Fibroblast of lung (primary cell): ENCODE measurements at regions not wholly inside any gene's neighbourhood (a gene's known extent, or its start where the extent isn't known, plus 50 kb on each side); places are given as distances from the start of the nearest gene placed in this dataset.

Source experiments
- DNase-seq, 2 donors: peaks; one replicate each; pipeline versions ENCODE4 v3.0.0 to v3.0.0-alpha.2; 2010; ENCODE audit warnings: low read depth in 2 of 2
- H2AFZ ChIP-seq: 2 replicates; pipeline ENCODE4 v1.5.1; 2012; ENCODE audit warnings: low read length, control low read depth, inconsistent platforms
- H3K27ac ChIP-seq: 2 replicates; pipeline ENCODE4 v1.5.1; 2011; ENCODE audit warnings: low read length, control low read depth; ENCODE audit not compliant: insufficient read depth
- H3K27me3 ChIP-seq: 2 replicates; pipeline ENCODE4 v1.5.1; 2011; ENCODE audit warnings: mild to moderate bottlenecking, low read length; ENCODE audit not compliant: control insufficient read depth, insufficient read depth
- H3K36me3 ChIP-seq: 2 replicates; pipeline ENCODE4 v1.5.1; 2011; ENCODE audit warnings: low read length; ENCODE audit not compliant: control insufficient read depth, insufficient read depth
- H3K4me1 ChIP-seq: 2 replicates; pipeline ENCODE4 v1.5.1; 2011; ENCODE audit warnings: low read length; ENCODE audit not compliant: control insufficient read depth, insufficient read depth; ENCODE audit errors: extremely low read depth
- H3K4me2 ChIP-seq: 2 replicates; pipeline ENCODE4 v1.5.1; 2011; ENCODE audit warnings: low read length, control low read depth; ENCODE audit not compliant: insufficient read depth; ENCODE audit errors: extremely low read depth
- H3K4me3 ChIP-seq, 4 experiments: fragments of 200-600 bp in 1 of 4; sonication (generic) in 1 of 4; replicated peaks in 1 of 4; 2 replicates each; pipeline ENCODE4 v1.5.1; 2011 to 2016; ENCODE audit warnings: low read length in 4 of 4, low read depth in 3 of 4, mild to moderate bottlenecking in 3 of 4, control low read depth in 2 of 4, inconsistent platforms in 1 of 4, mixed read lengths in 1 of 4; ENCODE audit not compliant: insufficient read depth in 1 of 4; ENCODE audit errors: control extremely low read depth in 1 of 4
- H3K79me2 ChIP-seq: 2 replicates; pipeline ENCODE4 v1.5.1; 2012; ENCODE audit warnings: mild to moderate bottlenecking, low read length, inconsistent platforms; ENCODE audit not compliant: control insufficient read depth, insufficient read depth
- H3K9ac ChIP-seq: 2 replicates; pipeline ENCODE4 v1.5.1; 2011; ENCODE audit warnings: mild to moderate bottlenecking, low read length, control low read depth; ENCODE audit not compliant: insufficient read depth
- H3K9me3 ChIP-seq: 2 replicates; pipeline ENCODE4 v1.5.1; 2012; ENCODE audit warnings: low read depth, low read length; ENCODE audit not compliant: control insufficient read depth, insufficient read depth
- H4K20me1 ChIP-seq: 2 replicates; pipeline ENCODE4 v1.5.1; 2011; ENCODE audit warnings: low read length; ENCODE audit not compliant: control insufficient read depth, insufficient read depth; ENCODE audit errors: extremely low read depth
- EZH2 ChIP-seq: IDR thresholded peaks from 2 replicates; pipeline ENCODE4 v1.5.1; 2012; ENCODE audit warnings: low read length, control low read depth, mild to moderate bottlenecking; ENCODE audit errors: missing control alignments
- TF ChIP-seq, protein P1 (sequence below), 2 donors: IDR thresholded peaks in 1 of 2; conservative IDR thresholded peaks in 1 of 2; 1 replicate in 1 of 2; 2 replicates in 1 of 2; pipeline ENCODE4 v1.5.1; 2011 to 2012; ENCODE audit warnings: low read length in 2 of 2, control low read depth in 1 of 2, inconsistent platforms in 1 of 2, low read depth in 1 of 2, mild to moderate bottlenecking in 1 of 2

DNA sequence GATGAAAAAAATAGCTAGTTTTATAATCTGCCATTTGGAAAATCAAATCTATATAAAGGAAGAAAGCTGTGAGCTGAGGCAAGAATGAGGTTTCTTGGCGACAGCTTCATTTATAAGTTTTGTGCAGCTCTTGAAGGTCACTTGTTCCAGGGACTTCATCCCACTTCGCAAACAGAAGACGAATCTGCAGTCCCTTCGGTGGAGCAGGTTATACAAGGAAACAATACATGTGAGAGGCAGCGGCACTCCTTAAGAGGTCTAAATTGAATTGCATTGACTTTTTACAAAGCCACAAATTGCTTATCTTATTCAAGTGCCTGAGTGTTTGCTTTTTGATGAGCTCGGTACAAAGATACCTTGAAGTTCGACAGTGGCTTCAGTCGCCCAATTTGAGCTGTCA lies 72.2 kb downstream of the C1QL2 start:
- Histone ChIP-seq H3K9me3 (no peaks in the 10 kb centered on the region), H3K36me3 (no peaks in the 10 kb centered on the region), H3K4me3 (no peak overlapping the region), H3K27ac (no peak overlapping the region), H3K79me2 (no peaks in the 10 kb centered on the region), H3K27me3 (no peaks in the 10 kb centered on the region), H3K9ac (no peak overlapping the region), H2AFZ (no peak overlapping the region), H3K4me1 (no peaks in the 10 kb centered on the region), H3K4me2 (no peak overlapping the region), H4K20me1 (no peaks in the 10 kb centered on the region)
- TF ChIP-seq, protein P1, sequence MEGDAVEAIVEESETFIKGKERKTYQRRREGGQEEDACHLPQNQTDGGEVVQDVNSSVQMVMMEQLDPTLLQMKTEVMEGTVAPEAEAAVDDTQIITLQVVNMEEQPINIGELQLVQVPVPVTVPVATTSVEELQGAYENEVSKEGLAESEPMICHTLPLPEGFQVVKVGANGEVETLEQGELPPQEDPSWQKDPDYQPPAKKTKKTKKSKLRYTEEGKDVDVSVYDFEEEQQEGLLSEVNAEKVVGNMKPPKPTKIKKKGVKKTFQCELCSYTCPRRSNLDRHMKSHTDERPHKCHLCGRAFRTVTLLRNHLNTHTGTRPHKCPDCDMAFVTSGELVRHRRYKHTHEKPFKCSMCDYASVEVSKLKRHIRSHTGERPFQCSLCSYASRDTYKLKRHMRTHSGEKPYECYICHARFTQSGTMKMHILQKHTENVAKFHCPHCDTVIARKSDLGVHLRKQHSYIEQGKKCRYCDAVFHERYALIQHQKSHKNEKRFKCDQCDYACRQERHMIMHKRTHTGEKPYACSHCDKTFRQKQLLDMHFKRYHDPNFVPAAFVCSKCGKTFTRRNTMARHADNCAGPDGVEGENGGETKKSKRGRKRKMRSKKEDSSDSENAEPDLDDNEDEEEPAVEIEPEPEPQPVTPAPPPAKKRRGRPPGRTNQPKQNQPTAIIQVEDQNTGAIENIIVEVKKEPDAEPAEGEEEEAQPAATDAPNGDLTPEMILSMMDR (conservative IDR thresholded peaks at IDR 0.05 in 1 of 2, IDR thresholded peaks at IDR 0.05 in 1 of 2; ENCODE audit: low read depth in 1 of 2, low read length in 2 of 2) = no peak
- TF ChIP-seq EZH2 = no peak
- DNase-seq = no peak

DNA sequence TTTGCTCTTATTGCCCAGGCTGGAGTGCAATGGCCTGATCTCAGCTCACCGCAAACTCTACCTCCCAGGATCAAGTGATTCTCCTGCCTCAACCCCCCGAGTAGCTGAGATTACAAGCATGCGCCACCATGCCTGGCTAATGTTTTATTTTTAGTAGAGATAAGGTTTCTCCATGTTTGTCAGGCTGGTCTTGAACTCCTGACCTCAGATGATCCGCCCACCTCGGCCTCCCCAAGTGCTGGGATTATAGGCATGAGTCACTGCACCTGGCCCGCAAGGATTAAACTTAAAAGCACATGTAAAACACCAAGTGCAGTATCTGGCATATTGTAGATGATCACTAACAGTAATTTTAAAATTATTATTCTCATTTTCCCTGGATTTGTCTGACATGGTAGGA lies 72.9 kb downstream of the C1QL2 start:
- Histone ChIP-seq H3K27me3 (no peaks in the 10 kb centered on the region), H3K27ac (no peak overlapping the region)
- no peak for DNase-seq

DNA sequence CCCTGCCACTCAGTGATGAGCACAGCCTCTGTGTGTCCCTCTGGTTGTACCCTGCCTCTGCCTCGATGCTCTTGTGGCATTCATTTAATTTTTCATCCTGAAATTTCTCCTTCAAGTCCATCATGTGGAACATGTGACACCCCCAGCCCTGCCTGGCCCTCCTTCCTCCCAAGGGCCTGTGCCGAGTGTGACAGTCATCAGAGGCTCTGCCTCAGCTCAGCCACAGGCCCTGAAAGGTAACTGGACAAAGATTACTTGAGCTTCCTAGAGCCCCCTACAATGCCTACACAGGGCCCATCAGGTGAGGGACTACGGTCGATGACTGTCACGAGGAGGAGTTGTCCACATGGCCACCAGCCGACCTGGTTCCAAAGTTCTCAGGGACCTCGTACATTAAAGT lies 75.1 kb downstream of the C1QL2 start:
- Histone ChIP-seq H3K36me3 (no peaks in the 10 kb centered on the region), H3K9me3 (no peaks in the 10 kb centered on the region), H3K4me2 (no peak overlapping the region), H3K27me3 (no peaks in the 10 kb centered on the region), H3K4me3 (no peak overlapping the region), H4K20me1 (no peaks in the 10 kb centered on the region), H3K9ac (no peak overlapping the region), H3K4me1 (no peaks in the 10 kb centered on the region), H2AFZ (no peak overlapping the region), H3K27ac (no peak overlapping the region), H3K79me2 (no peaks in the 10 kb centered on the region)
- TF ChIP-seq EZH2 = no peak
- TF ChIP-seq, protein P1 (conservative IDR thresholded peaks at IDR 0.05 in 1 of 2, IDR thresholded peaks at IDR 0.05 in 1 of 2; ENCODE audit: low read depth in 1 of 2, low read length in 2 of 2) = no peak
- no peak for DNase-seq

More for the DNA sequence above, 72.9 kb downstream of the C1QL2 start:
- Histone ChIP-seq H4K20me1 (no peaks in the 10 kb centered on the region), H3K9ac (no peak overlapping the region), H3K4me2 (no peak overlapping the region), H2AFZ (no peak overlapping the region), H3K4me3 (no peak overlapping the region), H3K4me1 (no peaks in the 10 kb centered on the region), H3K9me3 (no peaks in the 10 kb centered on the region), H3K79me2 (no peaks in the 10 kb centered on the region), H3K36me3 (no peaks in the 10 kb centered on the region)
- no peak for TF ChIP-seq EZH2
- TF ChIP-seq, protein P1 (conservative IDR thresholded peaks at IDR 0.05 in 1 of 2, IDR thresholded peaks at IDR 0.05 in 1 of 2; ENCODE audit: low read depth in 1 of 2, low read length in 2 of 2) = no peak
